PFSK-1 (cell line): ENCODE measurements at regions not wholly inside any gene's neighbourhood (a gene's known extent, or its start where the extent isn't known, plus 50 kb on each side); places are given as distances from the start of the nearest gene placed in this dataset.

Source experiments
- POLR2AphosphoS5 ChIP-seq: IDR thresholded peaks from 2 replicates; pipeline ENCODE4 v1.6.1; 2012; ENCODE audit warnings: low read depth, mild to moderate bottlenecking, control low read depth, low read length, moderate library complexity
- SIN3A ChIP-seq: IDR thresholded peaks from 2 replicates; pipeline ENCODE4 v1.6.1; 2012; ENCODE audit warnings: mild to moderate bottlenecking, low read length, moderate library complexity, borderline replicate concordance; ENCODE audit not compliant: insufficient read depth
- TAF1 ChIP-seq: IDR thresholded peaks from 2 replicates; pipeline ENCODE4 v1.6.1; 2012; ENCODE audit warnings: low read length, control low read depth, borderline replicate concordance; ENCODE audit not compliant: insufficient read depth
- TF ChIP-seq, protein P1 (sequence below), 2 experiments: IDR thresholded peaks; 2 replicates each; pipeline versions ENCODE4 v1.6.1 to v1.8.0; 2011 to 2012; ENCODE audit warnings: low read depth in 2 of 2, low read length in 2 of 2, control low read depth in 1 of 2, inconsistent platforms in 1 of 2, mild to moderate bottlenecking in 1 of 2, moderate library complexity in 1 of 2; ENCODE audit not compliant: insufficient read depth in 1 of 2

DNA sequence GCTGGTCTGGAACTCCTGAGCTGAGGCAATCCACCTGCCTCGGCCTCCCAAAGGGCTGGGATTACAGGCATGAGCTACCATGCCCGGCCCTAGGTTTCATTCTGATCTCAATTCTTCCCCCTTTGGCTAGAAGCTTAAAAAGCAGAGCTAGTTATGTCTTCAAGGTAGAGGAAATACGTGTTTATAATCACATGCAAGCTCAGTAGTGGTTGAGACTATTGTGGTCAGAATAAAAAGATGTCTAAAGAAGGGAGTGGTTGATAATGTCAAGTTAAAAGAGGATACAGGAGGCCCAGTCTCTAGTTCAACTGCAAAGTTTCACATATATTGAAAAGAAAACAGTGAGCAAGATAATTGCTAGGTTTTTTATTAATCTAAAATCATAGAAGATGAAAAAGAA, 807.8 kb upstream of the ACVR2A start:
- TF ChIP-seq TAF1 (no peak), SIN3A (no peak), POLR2AphosphoS5 (no peak)
- TF ChIP-seq, protein P1, sequence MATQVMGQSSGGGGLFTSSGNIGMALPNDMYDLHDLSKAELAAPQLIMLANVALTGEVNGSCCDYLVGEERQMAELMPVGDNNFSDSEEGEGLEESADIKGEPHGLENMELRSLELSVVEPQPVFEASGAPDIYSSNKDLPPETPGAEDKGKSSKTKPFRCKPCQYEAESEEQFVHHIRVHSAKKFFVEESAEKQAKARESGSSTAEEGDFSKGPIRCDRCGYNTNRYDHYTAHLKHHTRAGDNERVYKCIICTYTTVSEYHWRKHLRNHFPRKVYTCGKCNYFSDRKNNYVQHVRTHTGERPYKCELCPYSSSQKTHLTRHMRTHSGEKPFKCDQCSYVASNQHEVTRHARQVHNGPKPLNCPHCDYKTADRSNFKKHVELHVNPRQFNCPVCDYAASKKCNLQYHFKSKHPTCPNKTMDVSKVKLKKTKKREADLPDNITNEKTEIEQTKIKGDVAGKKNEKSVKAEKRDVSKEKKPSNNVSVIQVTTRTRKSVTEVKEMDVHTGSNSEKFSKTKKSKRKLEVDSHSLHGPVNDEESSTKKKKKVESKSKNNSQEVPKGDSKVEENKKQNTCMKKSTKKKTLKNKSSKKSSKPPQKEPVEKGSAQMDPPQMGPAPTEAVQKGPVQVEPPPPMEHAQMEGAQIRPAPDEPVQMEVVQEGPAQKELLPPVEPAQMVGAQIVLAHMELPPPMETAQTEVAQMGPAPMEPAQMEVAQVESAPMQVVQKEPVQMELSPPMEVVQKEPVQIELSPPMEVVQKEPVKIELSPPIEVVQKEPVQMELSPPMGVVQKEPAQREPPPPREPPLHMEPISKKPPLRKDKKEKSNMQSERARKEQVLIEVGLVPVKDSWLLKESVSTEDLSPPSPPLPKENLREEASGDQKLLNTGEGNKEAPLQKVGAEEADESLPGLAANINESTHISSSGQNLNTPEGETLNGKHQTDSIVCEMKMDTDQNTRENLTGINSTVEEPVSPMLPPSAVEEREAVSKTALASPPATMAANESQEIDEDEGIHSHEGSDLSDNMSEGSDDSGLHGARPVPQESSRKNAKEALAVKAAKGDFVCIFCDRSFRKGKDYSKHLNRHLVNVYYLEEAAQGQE (IDR thresholded peaks at IDR 0.05; ENCODE audit: insufficient read depth in 1 of 2, low read depth in 2 of 2, low read length in 2 of 2): no peak
